Spleen (tissue), 11 donors: ENCODE measurements at regions not wholly inside any gene's neighbourhood (a gene's known extent, or its start where the extent isn't known, plus 50 kb on each side); places are given as distances from the start of the nearest gene placed in this dataset.

Experiments
- DNase-seq: peaks from one replicate; pipeline ENCODE4 v3.0.0-alpha.2; 2020
- H3K27ac ChIP-seq, 8 donors: fragments of 200-600 bp; sonication (generic) in 7 of 8; 1 replicate in 4 of 8; 2 replicates in 4 of 8; pipeline versions ENCODE4 v1.5.0 to v1.8.0; 2016 to 2021; ENCODE audit warnings: inconsistent platforms in 4 of 8, mild to moderate bottlenecking in 4 of 8, moderate library complexity in 1 of 8
- H3K27me3 ChIP-seq, 7 donors: fragments of 200-600 bp; sonication (generic) in 6 of 7; replicated peaks in 1 of 7; 1 replicate in 4 of 7; 2 replicates in 3 of 7; pipeline versions ENCODE4 v1.5.0 to v1.8.0; 2016 to 2021; ENCODE audit warnings: inconsistent platforms in 3 of 7, mild to moderate bottlenecking in 1 of 7
- H3K36me3 ChIP-seq, 6 donors: fragments of 200-600 bp; sonication (generic) in 5 of 6; 1 replicate in 4 of 6; 2 replicates in 2 of 6; pipeline versions ENCODE4 v1.5.0 to v1.8.0; 2016 to 2021; ENCODE audit warnings: inconsistent platforms in 2 of 6
- H3K4me1 ChIP-seq, 6 donors: fragments of 200-600 bp; sonication (generic) in 5 of 6; 1 replicate in 3 of 6; 2 replicates in 3 of 6; pipeline versions ENCODE4 v1.5.0 to v1.8.0; 2016 to 2021; ENCODE audit warnings: inconsistent platforms in 3 of 6
- H3K4me3 ChIP-seq, 8 donors: fragments of 200-600 bp; sonication (generic) in 7 of 8; 1 replicate in 4 of 8; 2 replicates in 4 of 8; pipeline versions ENCODE4 v1.5.0 to v1.8.0; 2016 to 2021; ENCODE audit warnings: inconsistent platforms in 4 of 8, mild to moderate bottlenecking in 4 of 8, moderate library complexity in 2 of 8
- H3K9me3 ChIP-seq, 8 donors: fragments of 200-600 bp; sonication (generic) in 7 of 8; 1 replicate in 4 of 8; 2 replicates in 4 of 8; pipeline versions ENCODE4 v1.5.0 to v1.8.0; 2016 to 2021; ENCODE audit warnings: inconsistent platforms in 4 of 8
- POLR2A ChIP-seq, 3 donors: fragments of 450-650 bp; IDR thresholded peaks; one replicate each; pipeline ENCODE4 v1.5.1; 2017; ENCODE audit warnings: antibody characterized with exemption in 3 of 3, mild to moderate bottlenecking in 1 of 3
- POLR2AphosphoS5 ChIP-seq, 3 donors: sonication (generic); formaldehyde crosslinking; IDR thresholded peaks; one replicate each; pipeline ENCODE4 v1.5.1; 2017; ENCODE audit warnings: antibody characterized with exemption in 3 of 3
- WGBS, 5 donors: extraction: QIAGEN DNeasy Blood & Tissue Kit in 3 of 5; methylation state at CpG; one replicate each; pipeline versions ENCODE4 v1.1.5 to v1.1.7; 2013 to 2018; 5-methylcytosine and 5-hydroxymethylcytosine counted together
- intact Hi-C: fragments of 100-400 bp; cut with DNase I; formaldehyde crosslinking; loops from one replicate; pipeline ENCODE4 v1.15.0; 2023; ENCODE audit warnings: low total_unique reads
- TF ChIP-seq, protein P1 (sequence below), 11 experiments: fragments of 200-600 bp in 7 of 11; fragments of 450-650 bp in 4 of 11; sonication (generic) in 4 of 11; IDR thresholded peaks in 8 of 11; conservative IDR thresholded peaks in 3 of 11; 1 replicate in 7 of 11; 2 replicates in 4 of 11; pipeline versions ENCODE4 v1.4.0 to v1.8.0; 2016 to 2021; ENCODE audit warnings: antibody characterized with exemption in 11 of 11, inconsistent platforms in 4 of 11, mild to moderate bottlenecking in 1 of 11
- donor health status: healthy with polysubstance abuse.
- donor health status: DM: no; HTN: no; CAD: no; lungs with moderate emphysema.
- donor health status: DM: no; HTN: no; CAD: no.
- donor health status: Bipolar disorder and iron deficiency.
- donor health status: healthy.
- donor health status: DM: no; HTN: no; CAD: no.
- donor health status: DM: yes; HTN: yes; CAD: no.

DNA sequence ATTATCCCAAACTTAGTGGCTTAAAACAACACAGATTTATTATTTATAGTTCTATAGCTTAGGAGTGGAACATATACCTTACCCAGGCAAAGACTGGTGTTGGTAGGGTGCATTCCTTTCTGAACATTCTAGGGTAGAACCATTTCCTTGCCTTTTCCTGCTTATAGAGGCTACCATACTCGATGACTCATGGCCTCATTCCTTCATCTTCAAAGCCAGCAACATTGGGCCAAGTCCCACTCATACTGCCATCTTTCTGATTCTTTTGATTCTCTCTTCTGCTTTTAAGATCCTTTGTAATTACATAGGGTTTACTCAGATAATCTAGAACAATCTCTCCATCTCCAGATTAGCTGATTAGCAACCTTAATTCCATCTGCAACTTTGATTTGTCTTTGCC is 452.7 kb upstream of the KLF4 start:
- intact Hi-C loops, result no loop called here
- Histone ChIP-seq H3K4me3 (no peak overlapping the region), H3K27me3 (no peaks in the 10 kb centered on the region), H3K9me3 (no peaks in the 10 kb centered on the region), H3K27ac (no peak overlapping the region), H3K4me1 (no peaks in the 10 kb centered on the region), H3K36me3 (no peaks in the 10 kb centered on the region)
- no peak for DNase-seq
- WGBS, 5 donors, result 65 to 80% (median 69%) methylated on average over 1 of the region's 1 CpG
- TF ChIP-seq POLR2A (IDR thresholded peaks at IDR 0.05) (no peak), POLR2AphosphoS5 (IDR thresholded peaks at IDR 0.05) (no peak)
- TF ChIP-seq, protein P1, sequence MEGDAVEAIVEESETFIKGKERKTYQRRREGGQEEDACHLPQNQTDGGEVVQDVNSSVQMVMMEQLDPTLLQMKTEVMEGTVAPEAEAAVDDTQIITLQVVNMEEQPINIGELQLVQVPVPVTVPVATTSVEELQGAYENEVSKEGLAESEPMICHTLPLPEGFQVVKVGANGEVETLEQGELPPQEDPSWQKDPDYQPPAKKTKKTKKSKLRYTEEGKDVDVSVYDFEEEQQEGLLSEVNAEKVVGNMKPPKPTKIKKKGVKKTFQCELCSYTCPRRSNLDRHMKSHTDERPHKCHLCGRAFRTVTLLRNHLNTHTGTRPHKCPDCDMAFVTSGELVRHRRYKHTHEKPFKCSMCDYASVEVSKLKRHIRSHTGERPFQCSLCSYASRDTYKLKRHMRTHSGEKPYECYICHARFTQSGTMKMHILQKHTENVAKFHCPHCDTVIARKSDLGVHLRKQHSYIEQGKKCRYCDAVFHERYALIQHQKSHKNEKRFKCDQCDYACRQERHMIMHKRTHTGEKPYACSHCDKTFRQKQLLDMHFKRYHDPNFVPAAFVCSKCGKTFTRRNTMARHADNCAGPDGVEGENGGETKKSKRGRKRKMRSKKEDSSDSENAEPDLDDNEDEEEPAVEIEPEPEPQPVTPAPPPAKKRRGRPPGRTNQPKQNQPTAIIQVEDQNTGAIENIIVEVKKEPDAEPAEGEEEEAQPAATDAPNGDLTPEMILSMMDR (IDR thresholded peaks at IDR 0.05 in 8 of 11, conservative IDR thresholded peaks at IDR 0.05 in 3 of 11), result no peak

DNA sequence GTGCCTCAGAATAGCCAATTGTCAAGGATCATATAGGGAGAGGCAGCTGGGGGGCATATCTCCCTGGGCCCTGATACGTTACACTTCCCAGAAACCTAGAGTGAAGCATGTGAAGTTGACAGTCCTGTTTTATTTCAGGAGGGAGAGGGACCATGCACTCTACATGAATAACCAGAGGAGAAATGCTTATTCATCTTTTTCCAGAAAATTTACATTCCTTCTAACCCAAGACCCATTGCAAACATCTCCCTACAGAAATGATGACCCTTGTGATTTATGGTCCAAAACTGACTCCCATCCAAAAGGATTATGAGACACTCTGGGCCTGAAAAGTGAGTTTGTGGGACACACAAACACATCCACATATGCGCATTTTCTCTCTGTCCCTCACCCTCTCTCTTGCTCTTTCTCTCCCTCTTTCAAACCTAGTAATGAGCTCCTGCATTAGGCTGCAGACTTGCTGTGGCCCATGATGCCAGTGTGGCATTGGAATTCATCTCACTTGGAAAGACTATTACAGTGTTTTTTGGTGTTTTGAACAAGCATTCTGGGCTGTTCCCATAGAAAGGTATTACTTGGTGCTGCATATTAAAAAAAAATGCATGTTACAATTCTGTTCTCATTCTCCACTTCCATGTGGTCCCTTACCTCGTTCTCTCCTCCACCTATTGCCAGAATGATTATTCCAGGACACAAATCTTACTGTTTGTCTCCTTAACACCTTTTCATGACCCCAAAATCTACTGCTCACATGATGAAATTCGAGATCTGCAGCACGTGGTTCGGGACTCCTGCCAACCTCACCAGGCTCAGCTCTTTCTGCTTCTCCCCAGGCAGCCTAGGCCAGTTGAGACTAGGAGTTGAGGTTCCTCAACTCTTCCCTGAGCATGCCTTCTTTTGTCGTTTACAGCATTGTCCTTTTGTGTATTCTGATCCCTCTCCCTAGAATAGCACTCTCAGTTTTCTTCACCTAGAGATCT is 451.3 kb upstream of the KLF4 start:
- intact Hi-C loops, result no loop called here
- H3K27ac ChIP-seq, result no peak overlapping the region
- no peak overlapping the region for H3K4me3 ChIP-seq
- no peaks in the 10 kb centered on the region for H3K9me3 ChIP-seq
- no peaks in the 10 kb centered on the region for H3K36me3 ChIP-seq
- H3K27me3 ChIP-seq, result no peaks in the 10 kb centered on the region
- TF ChIP-seq POLR2A (IDR thresholded peaks at IDR 0.05) (no peak), POLR2AphosphoS5 (IDR thresholded peaks at IDR 0.05) (no peak)
- TF ChIP-seq, protein P1 (IDR thresholded peaks at IDR 0.05 in 8 of 11, conservative IDR thresholded peaks at IDR 0.05 in 3 of 11), result no peak
- no peak for DNase-seq
- WGBS, 5 donors, result 63 to 82% (median 72%) methylated on average over 7 of the region's 7 CpGs
- no peaks in the 10 kb centered on the region for H3K4me1 ChIP-seq

DNA sequence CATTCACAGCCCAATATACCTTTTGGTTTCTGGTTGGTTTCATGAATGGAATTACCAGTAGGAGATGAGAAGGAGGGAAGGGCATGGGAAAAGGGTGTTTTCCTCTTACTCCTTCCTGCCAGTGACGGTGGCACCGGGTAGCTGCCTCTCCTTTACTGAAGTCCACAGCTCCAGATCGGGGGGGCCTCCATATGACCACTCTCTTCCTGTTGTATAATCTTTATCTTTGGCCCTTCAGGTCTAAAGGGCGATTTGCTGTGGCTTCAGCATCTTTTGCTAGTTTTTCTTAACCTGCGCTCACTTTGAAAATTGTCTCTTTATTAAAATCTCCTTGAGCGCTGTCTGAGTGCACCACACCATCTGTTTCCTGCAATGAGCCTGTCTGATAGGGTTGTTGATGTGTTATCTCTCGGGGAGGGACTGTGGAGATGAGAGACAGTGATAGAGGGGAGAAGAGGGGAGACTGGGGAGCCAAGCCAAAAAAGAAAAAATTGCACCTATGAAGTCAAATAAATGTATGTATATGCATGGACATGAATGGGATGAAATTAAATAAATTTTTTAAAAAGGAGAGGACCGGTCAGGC is 449.3 kb upstream of the KLF4 start:
- no peak for DNase-seq
- 20 to 38% (median 27%) methylated on average over 8 of the region's 8 CpGs for WGBS, 5 donors
- Histone ChIP-seq H3K4me1 (no peaks in the 10 kb centered on the region), H3K27ac (peak overlapping the region in 3 of 8 donors; percentile 16 to 27 (median 18)), H3K9me3 (no peaks in the 10 kb centered on the region), H3K4me3 (no peak overlapping the region), H3K36me3 (no peaks in the 10 kb centered on the region), H3K27me3 (no peaks in the 10 kb centered on the region)
- TF ChIP-seq, protein P1 (IDR thresholded peaks at IDR 0.05 in 8 of 11, conservative IDR thresholded peaks at IDR 0.05 in 3 of 11), result no peak
- TF ChIP-seq POLR2A (IDR thresholded peaks at IDR 0.05) (no peak), POLR2AphosphoS5 (IDR thresholded peaks at IDR 0.05) (no peak)
- intact Hi-C loops, result no loop called here

DNA sequence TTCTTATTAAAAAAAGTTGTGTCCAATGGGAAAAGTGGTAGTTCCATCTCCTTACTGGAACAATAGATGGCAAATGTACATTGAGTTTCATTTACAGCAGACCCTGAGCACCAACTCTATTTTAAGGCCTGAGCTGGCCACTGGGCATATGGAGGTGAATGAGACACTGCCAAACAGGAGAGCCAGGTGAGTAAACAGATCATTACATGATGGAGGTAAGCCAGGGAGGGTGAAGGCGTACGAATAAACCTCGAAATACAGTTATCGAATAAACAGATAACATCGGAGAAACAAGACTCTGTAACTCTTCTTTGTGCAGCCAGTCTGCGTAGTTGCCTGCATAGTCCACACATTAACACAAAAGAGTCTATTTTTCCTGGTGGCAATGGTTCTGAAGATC is 446.4 kb upstream of the KLF4 start:
- Histone ChIP-seq H3K27me3 (no peaks in the 10 kb centered on the region), H3K4me1 (peaks cover 0 to 12% (median 1%) of the 10 kb centered on the region in 6 donors), H3K36me3 (no peaks in the 10 kb centered on the region), H3K27ac (no peak overlapping the region), H3K9me3 (no peaks in the 10 kb centered on the region), H3K4me3 (no peak overlapping the region)
- 94 to 99% (median 96%) methylated on average over 6 of the region's 6 CpGs for WGBS, 5 donors
- intact Hi-C loops, result no loop called here
- DNase-seq, result no peak
- TF ChIP-seq, protein P1 (IDR thresholded peaks at IDR 0.05 in 8 of 11, conservative IDR thresholded peaks at IDR 0.05 in 3 of 11), result no peak
- TF ChIP-seq POLR2A (IDR thresholded peaks at IDR 0.05) (no peak), POLR2AphosphoS5 (IDR thresholded peaks at IDR 0.05) (no peak)
